Heart left ventricle (tissue), 16 donors: ENCODE measurements at regions not wholly inside any gene's neighbourhood (a gene's known extent, or its start where the extent isn't known, plus 50 kb on each side); places are given as distances from the start of the nearest gene placed in this dataset.

Experiments
- ATAC-seq, 4 donors: fragments of 200-7000 bp; cut with Tn5 transposase; one replicate each; pipeline ENCODE4 v1.9.1; 2020 to 2022; ENCODE audit warnings: moderate library complexity in 4 of 4, mild to moderate bottlenecking in 3 of 4, moderate number of reproducible peaks in 1 of 4
- DNase-seq, 5 donors: peaks; one replicate each; pipeline ENCODE4 v3.0.0-alpha.2; 2020
- H3K27ac ChIP-seq, 12 donors: fragments of 200-600 bp; sonication (generic) in 4 of 12; one replicate each; pipeline versions ENCODE4 v1.5.0 to v1.8.0; 2016 to 2022; ENCODE audit warnings: mild to moderate bottlenecking in 2 of 12
- H3K27me3 ChIP-seq, 9 donors: fragments of 200-600 bp; sonication (generic) in 2 of 9; one replicate each; pipeline versions ENCODE4 v1.5.1 to v1.8.0; 2016 to 2022; ENCODE audit warnings: mild to moderate bottlenecking in 3 of 9
- H3K36me3 ChIP-seq, 9 donors: fragments of 200-600 bp; sonication (generic) in 2 of 9; one replicate each; pipeline versions ENCODE4 v1.5.0 to v1.8.0; 2018 to 2022; ENCODE audit warnings: mild to moderate bottlenecking in 2 of 9
- H3K4me1 ChIP-seq, 12 donors: fragments of 200-600 bp; sonication (generic) in 4 of 12; one replicate each; pipeline versions ENCODE4 v1.5.0 to v1.8.0; 2016 to 2022; ENCODE audit warnings: mild to moderate bottlenecking in 3 of 12
- H3K4me3 ChIP-seq, 12 donors: fragments of 200-600 bp; sonication (generic) in 4 of 12; one replicate each; pipeline versions ENCODE4 v1.5.0 to v1.8.0; 2017 to 2022; ENCODE audit warnings: mild to moderate bottlenecking in 9 of 12, moderate library complexity in 4 of 12
- H3K9me3 ChIP-seq, 12 donors: fragments of 200-600 bp; sonication (generic) in 4 of 12; one replicate each; pipeline versions ENCODE4 v1.5.0 to v1.8.0; 2016 to 2022; ENCODE audit warnings: mild to moderate bottlenecking in 1 of 12
- POLR2A ChIP-seq, 2 donors: fragments of 450-650 bp; IDR thresholded peaks; one replicate each; pipeline ENCODE4 v1.6.1; 2017; ENCODE audit warnings: antibody characterized with exemption in 2 of 2, mild to moderate bottlenecking in 2 of 2, moderate library complexity in 2 of 2
- WGBS, 4 donors: extraction: QIAGEN DNeasy Blood & Tissue Kit in 2 of 4; methylation state at CpG; one replicate each; pipeline versions ENCODE4 v1.1.5 to v1.1.7; 2013 to 2018; 5-methylcytosine and 5-hydroxymethylcytosine counted together
- intact Hi-C, 10 donors: fragments of 100-400 bp; cut with DNase I; formaldehyde crosslinking; loops; one replicate each; pipeline versions ENCODE4 v1.11.1 to v1.14.2; 2022
- TF ChIP-seq, protein P1 (sequence below), 12 donors: fragments of 200-600 bp; sonication (generic) in 4 of 12; IDR thresholded peaks; one replicate each; pipeline versions ENCODE4 v1.5.0 to v1.8.0; 2018 to 2022; ENCODE audit warnings: antibody characterized with exemption in 12 of 12, mild to moderate bottlenecking in 5 of 12
- donor health status: ischemic (EF 13 %, LVEDD 7.1; RV severe dilation, severe dysfunction).
- donor health status: healthy with polysubstance abuse.
- donor health status: DM: no; HTN: yes; CAD: no.
- donor health status: DM: no; HTN: no; CAD: no.
- donor health status: ischemic (EF 25% LVEDD 6.9; RV normal size, moderate dysfunction).
- donor health status: ischemic (EF 25% LVEDD 5.7; RV mildly dilated, moderate dysfunction).
- donor health status: healthy.
- donor health status: DM: yes; HTN: yes; CAD: no.
- donor health status: ischemic (EF 35%, LVEDD 5.7; RV mildly dilated, moderate dysfunction).
- donor health status: nonischemic (EF 11% LVEDD 7.7; RV severe dilation, severe dysfunction).
- donor health status: DM: yes; HTN: yes; CAD: no.
- donor health status: PGD.
- donor health status: ischemic (EF 29% LVEDD 5.4; RV normal size, mild dysfunction).
- donor health status: nonischemic (EF 23%, LVEDD 6.1; RV moderate dilation, normal function).

DNA sequence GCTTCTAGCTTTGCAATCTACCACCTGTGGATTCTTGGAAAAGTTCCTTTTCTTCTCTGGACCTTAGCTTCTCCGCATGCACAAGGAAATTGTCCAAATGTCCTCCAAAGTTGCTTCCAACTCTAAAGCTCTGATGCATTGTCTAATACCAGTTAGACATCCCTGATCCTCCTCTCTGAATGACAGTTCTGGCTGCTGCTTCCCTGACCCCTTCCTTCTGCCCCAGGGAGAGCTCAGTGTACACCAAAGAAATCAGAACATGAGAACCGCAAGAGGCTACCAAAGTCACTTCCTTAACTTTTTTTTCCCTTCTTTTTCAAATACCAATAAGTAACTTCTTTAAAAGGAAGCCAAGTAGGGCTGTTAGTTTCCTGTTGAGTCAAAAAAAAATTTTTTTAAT is 79.7 kb upstream of the CES5A start:
- peaks cover 0 to 3% (median 0%) of the 10 kb centered on the region in 12 donors for H3K9me3 ChIP-seq
- DNase-seq (no peak), ATAC-seq (no peak)
- H3K27me3 ChIP-seq = no peaks in the 10 kb centered on the region
- H3K36me3 ChIP-seq = no peaks in the 10 kb centered on the region
- WGBS, 4 donors = 46 to 60% (median 51%) methylated on average over 2 of the region's 2 CpGs
- no peak overlapping the region for H3K4me3 ChIP-seq
- TF ChIP-seq POLR2A (IDR thresholded peaks at IDR 0.05) = no peak
- TF ChIP-seq, protein P1, sequence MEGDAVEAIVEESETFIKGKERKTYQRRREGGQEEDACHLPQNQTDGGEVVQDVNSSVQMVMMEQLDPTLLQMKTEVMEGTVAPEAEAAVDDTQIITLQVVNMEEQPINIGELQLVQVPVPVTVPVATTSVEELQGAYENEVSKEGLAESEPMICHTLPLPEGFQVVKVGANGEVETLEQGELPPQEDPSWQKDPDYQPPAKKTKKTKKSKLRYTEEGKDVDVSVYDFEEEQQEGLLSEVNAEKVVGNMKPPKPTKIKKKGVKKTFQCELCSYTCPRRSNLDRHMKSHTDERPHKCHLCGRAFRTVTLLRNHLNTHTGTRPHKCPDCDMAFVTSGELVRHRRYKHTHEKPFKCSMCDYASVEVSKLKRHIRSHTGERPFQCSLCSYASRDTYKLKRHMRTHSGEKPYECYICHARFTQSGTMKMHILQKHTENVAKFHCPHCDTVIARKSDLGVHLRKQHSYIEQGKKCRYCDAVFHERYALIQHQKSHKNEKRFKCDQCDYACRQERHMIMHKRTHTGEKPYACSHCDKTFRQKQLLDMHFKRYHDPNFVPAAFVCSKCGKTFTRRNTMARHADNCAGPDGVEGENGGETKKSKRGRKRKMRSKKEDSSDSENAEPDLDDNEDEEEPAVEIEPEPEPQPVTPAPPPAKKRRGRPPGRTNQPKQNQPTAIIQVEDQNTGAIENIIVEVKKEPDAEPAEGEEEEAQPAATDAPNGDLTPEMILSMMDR (IDR thresholded peaks at IDR 0.05) = no peak
- peaks cover 0 to 16% (median 3%) of the 10 kb centered on the region in 12 donors for H3K4me1 ChIP-seq
- H3K27ac ChIP-seq = no peak overlapping the region
- intact Hi-C loops = loop anchor here in 1 of 10 donors (10.0 kb wide), 1 partner anchor 80 kb away; no protein-coding TSS in a partner anchor

DNA sequence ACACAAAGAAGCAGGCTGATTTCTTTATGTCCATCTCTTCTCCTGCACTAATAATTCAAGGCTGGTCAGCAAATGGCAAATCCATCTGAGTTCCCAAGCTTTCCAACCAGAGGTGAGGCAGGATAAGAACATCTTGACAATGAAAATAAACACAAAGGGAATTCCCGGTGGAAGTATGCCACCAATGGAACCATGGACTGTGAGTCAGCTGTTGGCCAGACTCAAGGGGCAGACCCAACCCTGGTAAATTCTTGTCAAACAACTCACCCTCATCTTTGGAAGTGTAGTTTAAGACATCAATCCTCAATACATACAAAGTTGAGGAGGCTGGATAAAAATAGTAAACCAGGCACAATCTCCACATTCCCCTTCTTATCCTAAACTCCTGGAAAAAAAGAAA is 74.3 kb upstream of the CES5A start:
- Histone ChIP-seq H3K4me1 (peaks cover 0 to 5% (median 0%) of the 10 kb centered on the region in 12 donors), H3K9me3 (no peaks in the 10 kb centered on the region), H3K36me3 (no peaks in the 10 kb centered on the region), H3K27me3 (no peaks in the 10 kb centered on the region), H3K27ac (no peak overlapping the region), H3K4me3 (no peak overlapping the region)
- WGBS, 4 donors = 67 to 88% (median 71%) methylated on average over 1 of the region's 1 CpG
- DNase-seq (no peak), ATAC-seq (no peak)
- intact Hi-C loops = loop anchor here in 8 of 10 donors (5.0 to 10.0 kb wide), 4 partner anchors 85 to 255 kb away; partner anchors contain the start of gene GNAO1 (in 5 of the 8)
- TF ChIP-seq POLR2A (IDR thresholded peaks at IDR 0.05) = no peak
- TF ChIP-seq, protein P1 (IDR thresholded peaks at IDR 0.05) = no peak

DNA sequence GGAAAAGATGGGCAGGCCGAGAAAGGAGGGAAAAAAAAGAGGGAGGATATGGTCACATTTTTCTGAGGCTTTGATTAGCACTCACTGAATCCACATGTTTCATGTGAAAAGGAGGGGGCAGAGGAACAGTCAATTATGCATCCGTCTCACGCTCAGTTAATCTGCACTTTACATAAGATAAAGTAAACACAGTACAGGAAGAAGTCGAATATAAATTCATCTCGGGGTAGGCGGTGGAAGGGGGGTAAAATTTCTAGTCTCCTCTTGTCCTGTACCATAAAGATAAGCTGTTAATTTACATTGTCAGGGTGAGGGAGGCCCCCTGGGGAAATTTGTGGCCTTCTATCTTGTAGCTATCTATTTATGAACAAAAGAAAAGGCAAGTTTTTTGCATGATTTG is 73.1 kb upstream of the CES5A start:
- peaks cover 0 to 5% (median 0%) of the 10 kb centered on the region in 9 donors for H3K27me3 ChIP-seq
- WGBS, 4 donors = 44 to 53% (median 50%) methylated on average over 6 of the region's 6 CpGs

DNA sequence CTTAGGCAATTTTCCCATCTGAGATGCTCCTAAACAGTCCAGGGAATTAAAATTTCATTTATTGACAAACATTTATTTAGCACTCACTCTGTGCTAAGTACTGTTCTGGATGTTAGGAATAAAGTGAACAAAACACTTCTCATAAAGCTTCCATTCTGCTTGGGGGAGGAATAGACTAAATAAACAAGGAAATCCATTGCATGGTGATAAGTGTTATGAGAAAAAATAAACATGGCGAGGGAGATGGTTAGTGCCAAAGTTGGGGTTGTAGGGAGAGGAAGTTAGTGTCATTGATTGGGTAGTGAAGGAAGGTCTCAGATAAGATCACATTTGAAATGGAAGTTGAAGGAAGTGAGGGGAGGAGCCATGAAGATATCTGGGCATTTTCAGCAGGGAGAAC is 72.2 kb upstream of the CES5A start:
- Histone ChIP-seq H3K9me3 (no peaks in the 10 kb centered on the region), H3K27me3 (peaks cover 0 to 5% (median 0%) of the 10 kb centered on the region in 9 donors), H3K27ac (no peak overlapping the region), H3K4me1 (peaks cover 0 to 6% (median 0%) of the 10 kb centered on the region in 12 donors), H3K36me3 (no peaks in the 10 kb centered on the region), H3K4me3 (no peak overlapping the region)
- ATAC-seq (no peak), DNase-seq (no peak)
- 59 to 80% (median 70%) methylated on average over 1 of the region's 1 CpG for whole genome bisulfite sequencing, 4 donors
- intact Hi-C loops = loop anchor here in 8 of 10 donors (5.0 to 10.0 kb wide), 4 partner anchors 87 to 257 kb away; partner anchors contain the start of gene GNAO1 (in 5 of the 8)
- TF ChIP-seq, protein P1 (IDR thresholded peaks at IDR 0.05) = no peak
- no peak for TF ChIP-seq POLR2A (IDR thresholded peaks at IDR 0.05)

More for the DNA sequence above, 73.1 kb upstream of the CES5A start:
- Histone ChIP-seq H3K4me1 (peaks cover 0 to 6% (median 0%) of the 10 kb centered on the region in 12 donors), H3K4me3 (no peak overlapping the region), H3K27ac (no peak overlapping the region), H3K36me3 (no peaks in the 10 kb centered on the region), H3K9me3 (no peaks in the 10 kb centered on the region)
- ATAC-seq (no peak), DNase-seq (no peak)
- intact Hi-C loops = loop anchor here in 8 of 10 donors (5.0 to 10.0 kb wide), 4 partner anchors 87 to 257 kb away; partner anchors contain the start of gene GNAO1 (in 5 of the 8)
- no peak for TF ChIP-seq POLR2A (IDR thresholded peaks at IDR 0.05)
- TF ChIP-seq, protein P1 (IDR thresholded peaks at IDR 0.05) = no peak
